CD14-positive monocyte (primary cell): ENCODE measurements at regions not wholly inside any gene's neighbourhood (a gene's known extent, or its start where the extent isn't known, plus 50 kb on each side); places are given as distances from the start of the nearest gene placed in this dataset.

Source experiments
- DNase-seq, 3 donors: peaks; one replicate each; pipeline ENCODE4 v3.0.0-alpha.2; 2011 to 2022
- H2AFZ ChIP-seq: 2 replicates; pipeline ENCODE4 v1.6.0; 2012; ENCODE audit warnings: mild to moderate bottlenecking, low read depth, low read length, inconsistent platforms; ENCODE audit not compliant: insufficient read depth, poor library complexity, severe bottlenecking
- H3K27ac ChIP-seq, 2 donors: 1 replicate in 1 of 2; 2 replicates in 1 of 2; pipeline ENCODE4 v1.5.1; 2012 to 2013; ENCODE audit warnings: low read length in 2 of 2, control low read depth in 1 of 2, inconsistent platforms in 1 of 2, low read depth in 1 of 2, mild to moderate bottlenecking in 1 of 2
- H3K27me3 ChIP-seq, 2 donors: one replicate each; pipeline versions ENCODE4 v1.6.0 to v1.6.1; 2011 to 2013; ENCODE audit warnings: low read length in 2 of 2; ENCODE audit not compliant: control insufficient read depth in 2 of 2, insufficient read depth in 2 of 2
- H3K36me3 ChIP-seq, 2 donors: replicated peaks in 1 of 2; 1 replicate in 1 of 2; 2 replicates in 1 of 2; pipeline versions ENCODE4 v1.5.1 to v1.6.1; 2012 to 2013; ENCODE audit warnings: low read length in 2 of 2, control low read depth in 1 of 2, inconsistent platforms in 1 of 2, mild to moderate bottlenecking in 1 of 2; ENCODE audit not compliant: insufficient read depth in 2 of 2, control insufficient read depth in 1 of 2
- H3K4me1 ChIP-seq, 2 donors: 1 replicate in 1 of 2; 2 replicates in 1 of 2; pipeline versions ENCODE4 v1.5.1 to v1.6.1; 2012 to 2013; ENCODE audit warnings: low read length in 2 of 2, control low read depth in 1 of 2, inconsistent platforms in 1 of 2, mild to moderate bottlenecking in 1 of 2, moderate library complexity in 1 of 2; ENCODE audit not compliant: insufficient read depth in 2 of 2, control insufficient read depth in 1 of 2
- H3K4me2 ChIP-seq: replicated peaks from 2 replicates; pipeline ENCODE3; 2012; ENCODE audit warnings: low read length, moderate library complexity, mild to moderate bottlenecking; ENCODE audit not compliant: poor library complexity, severe bottlenecking; ENCODE audit errors: extremely low read depth
- H3K4me3 ChIP-seq, 3 experiments: fragments of 200-600 bp in 1 of 3; sonication (generic) in 1 of 3; replicated peaks in 1 of 3; 1 replicate in 2 of 3; 2 replicates in 1 of 3; pipeline ENCODE4 v1.5.1; 2011 to 2013; ENCODE audit warnings: low read length in 3 of 3, mild to moderate bottlenecking in 3 of 3, control low read depth in 2 of 3, low read depth in 2 of 3, inconsistent platforms in 1 of 3, moderate library complexity in 1 of 3
- H3K79me2 ChIP-seq: 2 replicates; pipeline ENCODE4 v1.6.0; 2012; ENCODE audit warnings: mild to moderate bottlenecking, control low read depth, inconsistent platforms, low read length, moderate library complexity; ENCODE audit not compliant: insufficient read depth
- H3K9ac ChIP-seq: 2 replicates; pipeline ENCODE4 v1.6.0; 2017; ENCODE audit warnings: low read length, mild to moderate bottlenecking; ENCODE audit not compliant: insufficient read depth, poor library complexity, severe bottlenecking
- H3K9me3 ChIP-seq, 2 donors: replicated peaks in 1 of 2; 1 replicate in 1 of 2; 2 replicates in 1 of 2; pipeline versions ENCODE4 v1.5.1 to v1.6.1; 2012 to 2013; ENCODE audit warnings: low read length in 2 of 2, control low read depth in 1 of 2; ENCODE audit not compliant: control insufficient read depth in 1 of 2, insufficient read depth in 1 of 2
- H4K20me1 ChIP-seq: 2 replicates; pipeline ENCODE4 v1.6.0; 2012; ENCODE audit warnings: mild to moderate bottlenecking, low read length, control low read depth, moderate library complexity; ENCODE audit not compliant: insufficient read depth
- H3K27ac Mint-ChIP-seq, 7 donors: one replicate each; pipeline ENCODE4 v1.8.0; 2020; ENCODE audit warnings: mild to moderate bottlenecking in 7 of 7, mixed read lengths in 7 of 7, moderate library complexity in 6 of 7, inconsistent platforms in 2 of 7
- H3K27me3 Mint-ChIP-seq, 3 donors: one replicate each; pipeline ENCODE4 v1.8.0; 2021 to 2022; ENCODE audit warnings: low read depth in 3 of 3, mild to moderate bottlenecking in 3 of 3, mixed read lengths in 3 of 3, moderate library complexity in 3 of 3, inconsistent platforms in 1 of 3
- H3K36me3 Mint-ChIP-seq, 2 donors: one replicate each; pipeline ENCODE4 v1.8.0; 2020; ENCODE audit warnings: mixed read lengths in 2 of 2, inconsistent platforms in 1 of 2, mild to moderate bottlenecking in 1 of 2
- H3K4me1 Mint-ChIP-seq: one replicate; pipeline ENCODE4 v1.8.0; 2020; ENCODE audit warnings: mild to moderate bottlenecking, mixed read lengths
- H3K4me3 Mint-ChIP-seq, 2 donors: one replicate each; pipeline ENCODE4 v1.8.0; 2020; ENCODE audit warnings: mild to moderate bottlenecking in 2 of 2, mixed read lengths in 2 of 2, moderate library complexity in 1 of 2
- H3K9me3 Mint-ChIP-seq, 7 donors: one replicate each; pipeline ENCODE4 v1.8.0; 2020 to 2022; ENCODE audit warnings: mixed read lengths in 7 of 7, mild to moderate bottlenecking in 6 of 7, moderate library complexity in 6 of 7, inconsistent platforms in 2 of 7
- WGBS: methylation state at CpG from one replicate; pipeline ENCODE4 v1.1.5; 2013; ENCODE audit warnings: missing lambda C conversion rate; ENCODE audit not compliant: insufficient coverage; 5-methylcytosine and 5-hydroxymethylcytosine counted together
- intact Hi-C, 2 donors: fragments of 100-400 bp; cut with micrococcal nuclease; formaldehyde crosslinking; loops; one replicate each; pipeline versions ENCODE4 v1.15.0 to v1.15.1; 2023
- TF ChIP-seq, protein P1 (sequence below): fragments of 200-600 bp; IDR thresholded peaks from one replicate; pipeline ENCODE4 v1.8.0; 2022; ENCODE audit warnings: antibody characterized with exemption, mild to moderate bottlenecking

- no peak overlapping the region for H3K4me3 Mint-ChIP-seq
- peaks cover 0 to 13% (median 4%) of the 10 kb centered on the region in 7 donors for H3K9me3 Mint-ChIP-seq
- no peak for DNase-seq
- no peak overlapping the region for H3K27ac Mint-ChIP-seq
- H3K4me3 ChIP-seq: no peak overlapping the region
- 96% methylated on average over 4 of the region's 4 CpGs for WGBS
- H3K27me3 ChIP-seq: peaks cover 5 to 16% of the 10 kb centered on the region in 2 donors
- H3K27ac ChIP-seq: no peak overlapping the region
- no peaks in the 10 kb centered on the region for H3K36me3 Mint-ChIP-seq
- peaks cover 0 to 6% of the 10 kb centered on the region in 2 donors for H3K9me3 ChIP-seq
- H3K79me2 ChIP-seq: no peaks in the 10 kb centered on the region
- no peaks in the 10 kb centered on the region for H3K36me3 ChIP-seq
- no peaks in the 10 kb centered on the region for H3K4me1 ChIP-seq
- TF ChIP-seq, protein P1, sequence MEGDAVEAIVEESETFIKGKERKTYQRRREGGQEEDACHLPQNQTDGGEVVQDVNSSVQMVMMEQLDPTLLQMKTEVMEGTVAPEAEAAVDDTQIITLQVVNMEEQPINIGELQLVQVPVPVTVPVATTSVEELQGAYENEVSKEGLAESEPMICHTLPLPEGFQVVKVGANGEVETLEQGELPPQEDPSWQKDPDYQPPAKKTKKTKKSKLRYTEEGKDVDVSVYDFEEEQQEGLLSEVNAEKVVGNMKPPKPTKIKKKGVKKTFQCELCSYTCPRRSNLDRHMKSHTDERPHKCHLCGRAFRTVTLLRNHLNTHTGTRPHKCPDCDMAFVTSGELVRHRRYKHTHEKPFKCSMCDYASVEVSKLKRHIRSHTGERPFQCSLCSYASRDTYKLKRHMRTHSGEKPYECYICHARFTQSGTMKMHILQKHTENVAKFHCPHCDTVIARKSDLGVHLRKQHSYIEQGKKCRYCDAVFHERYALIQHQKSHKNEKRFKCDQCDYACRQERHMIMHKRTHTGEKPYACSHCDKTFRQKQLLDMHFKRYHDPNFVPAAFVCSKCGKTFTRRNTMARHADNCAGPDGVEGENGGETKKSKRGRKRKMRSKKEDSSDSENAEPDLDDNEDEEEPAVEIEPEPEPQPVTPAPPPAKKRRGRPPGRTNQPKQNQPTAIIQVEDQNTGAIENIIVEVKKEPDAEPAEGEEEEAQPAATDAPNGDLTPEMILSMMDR: no peak
- H2AFZ ChIP-seq: no peak overlapping the region
- no peaks in the 10 kb centered on the region for H4K20me1 ChIP-seq
- no peaks in the 10 kb centered on the region for H3K4me1 Mint-ChIP-seq
- H3K4me2 ChIP-seq: no peak overlapping the region
- intact Hi-C loops: no loop called here
- H3K27me3 Mint-ChIP-seq: peaks cover 9 to 12% (median 10%) of the 10 kb centered on the region in 3 donors
- no peak overlapping the region for H3K9ac ChIP-seq
Observed at GRCh38 chr12:3375326-3375725, 115.7 kb upstream of the PRMT8 start.

DNA sequence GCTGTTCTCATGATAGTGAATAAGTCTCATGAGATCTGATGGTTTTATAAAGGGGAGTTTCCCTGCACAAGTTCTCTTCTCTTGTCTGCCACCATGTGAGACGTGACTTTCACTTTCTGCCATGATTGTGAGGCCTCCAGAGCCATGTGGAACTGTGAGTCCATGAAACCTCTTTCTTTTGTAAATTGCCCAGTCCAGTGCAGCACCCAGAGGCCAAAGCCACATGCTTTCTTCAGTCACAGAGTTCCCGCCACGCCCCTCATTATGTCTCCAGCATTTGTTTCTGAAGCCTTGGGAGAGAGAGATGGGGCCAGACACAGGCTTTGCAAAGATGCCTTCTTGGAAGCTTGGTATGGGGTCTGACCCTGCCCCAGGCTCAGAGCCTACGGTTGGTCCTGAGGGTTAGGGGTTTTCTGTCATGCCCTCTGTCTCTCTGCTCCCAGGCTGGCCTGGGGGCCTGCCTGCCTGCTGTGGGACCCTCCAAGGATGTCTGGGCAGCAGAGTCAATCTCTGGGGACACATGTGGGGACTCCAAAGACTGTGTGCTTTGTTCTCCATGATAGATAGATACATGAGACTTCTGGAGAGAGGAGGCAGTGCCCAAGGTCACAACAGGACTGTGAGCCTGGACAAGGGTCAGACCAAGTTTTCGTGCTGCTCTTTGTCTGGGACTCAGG is 114.1 kb upstream of the PRMT8 start:
- H2AFZ ChIP-seq: no peak overlapping the region
- peak overlapping the region in 1 of 7 donors; percentile 48 for H3K27ac Mint-ChIP-seq
- H3K79me2 ChIP-seq: no peaks in the 10 kb centered on the region
- H4K20me1 ChIP-seq: no peaks in the 10 kb centered on the region
- H3K4me1 ChIP-seq: no peaks in the 10 kb centered on the region
- TF ChIP-seq, protein P1: no peak
- H3K27me3 ChIP-seq: peaks cover 5 to 9% of the 10 kb centered on the region in 2 donors
- intact Hi-C loops: no loop called here
- WGBS: 72% methylated on average over 5 of the region's 5 CpGs
- peaks cover 0 to 6% of the 10 kb centered on the region in 2 donors for H3K9me3 ChIP-seq
- H3K9me3 Mint-ChIP-seq: peaks cover 0 to 13% (median 4%) of the 10 kb centered on the region in 7 donors
- H3K36me3 Mint-ChIP-seq: no peaks in the 10 kb centered on the region
- no peak overlapping the region for H3K4me2 ChIP-seq
- no peaks in the 10 kb centered on the region for H3K36me3 ChIP-seq
- DNase-seq: no peak
- no peaks in the 10 kb centered on the region for H3K4me1 Mint-ChIP-seq
- peaks cover 11 to 21% (median 13%) of the 10 kb centered on the region in 3 donors for H3K27me3 Mint-ChIP-seq
- no peak overlapping the region for H3K9ac ChIP-seq
- no peak overlapping the region for H3K4me3 Mint-ChIP-seq
- H3K4me3 ChIP-seq: no peak overlapping the region
- H3K27ac ChIP-seq: no peak overlapping the region
